Trophoblast cell (in vitro differentiated cells and primary cell): ENCODE measurements at regions not wholly inside any gene's neighbourhood (a gene's known extent, or its start where the extent isn't known, plus 50 kb on each side); places are given as distances from the start of the nearest gene placed in this dataset.
"Not testable (repeated sequence)": the region's sequence is repeated elsewhere in the genome, so short reads cannot be mapped to it uniquely, and the experiment has no call there.

Source experiments
- DNase-seq, 2 donors: peaks; one replicate each; pipeline ENCODE4 v3.0.0-alpha.2; 2016
- H2AFZ ChIP-seq: 2 replicates; pipeline ENCODE4 v1.6.1; 2013; ENCODE audit warnings: low read length, moderate library complexity, mild to moderate bottlenecking; ENCODE audit not compliant: insufficient read depth, poor library complexity
- H2AK5ac ChIP-seq: 2 replicates; pipeline ENCODE4 v1.6.1; 2013; ENCODE audit warnings: mild to moderate bottlenecking, low read length
- H2BK120ac ChIP-seq: 2 replicates; pipeline ENCODE4 v1.6.1; 2013; ENCODE audit warnings: low read length, mild to moderate bottlenecking, moderate library complexity; ENCODE audit not compliant: insufficient read depth, poor library complexity
- H2BK12ac ChIP-seq: 2 replicates; pipeline ENCODE4 v1.6.1; 2013; ENCODE audit warnings: mild to moderate bottlenecking, low read length, moderate library complexity
- H2BK5ac ChIP-seq: 2 replicates; pipeline ENCODE4 v1.6.1; 2013; ENCODE audit warnings: low read length, low read depth, moderate library complexity, mild to moderate bottlenecking; ENCODE audit not compliant: poor library complexity
- H3K14ac ChIP-seq: 2 replicates; pipeline ENCODE4 v1.6.1; 2013; ENCODE audit warnings: mild to moderate bottlenecking, low read length
- H3K18ac ChIP-seq: 2 replicates; pipeline ENCODE4 v1.6.1; 2013; ENCODE audit warnings: mild to moderate bottlenecking, low read length
- H3K23ac ChIP-seq: 2 replicates; pipeline ENCODE4 v1.6.1; 2013; ENCODE audit warnings: low read length
- H3K27ac ChIP-seq: 2 replicates; pipeline ENCODE4 v1.5.1; 2013; ENCODE audit warnings: low read depth, mild to moderate bottlenecking, inconsistent platforms, low read length, moderate library complexity
- H3K27me3 ChIP-seq: 2 replicates; pipeline ENCODE4 v1.6.1; 2013; ENCODE audit warnings: inconsistent platforms, mild to moderate bottlenecking, low read length, moderate library complexity; ENCODE audit not compliant: insufficient read depth
- H3K36me3 ChIP-seq, 2 experiments: 1 replicate in 1 of 2; 2 replicates in 1 of 2; pipeline ENCODE4 v1.6.1; 2013; ENCODE audit warnings: low read length in 2 of 2, mild to moderate bottlenecking in 2 of 2, moderate library complexity in 1 of 2; ENCODE audit not compliant: insufficient read depth in 2 of 2, control insufficient read depth in 1 of 2
- H3K4ac ChIP-seq: 2 replicates; pipeline ENCODE4 v1.6.1; 2013; ENCODE audit warnings: low read depth, mild to moderate bottlenecking, low read length, moderate library complexity
- H3K4me1 ChIP-seq, 2 experiments: 1 replicate in 1 of 2; 2 replicates in 1 of 2; pipeline ENCODE4 v1.6.1; 2013; ENCODE audit warnings: low read length in 2 of 2, mild to moderate bottlenecking in 2 of 2, moderate library complexity in 1 of 2; ENCODE audit not compliant: insufficient read depth in 2 of 2, control insufficient read depth in 1 of 2
- H3K4me2 ChIP-seq: 2 replicates; pipeline ENCODE4 v1.6.1; 2013; ENCODE audit warnings: inconsistent platforms, mild to moderate bottlenecking, low read length, moderate library complexity
- H3K4me3 ChIP-seq: 2 replicates; pipeline ENCODE4 v1.5.1; 2013; ENCODE audit warnings: mild to moderate bottlenecking, low read depth, low read length, inconsistent platforms
- H3K79me1 ChIP-seq: one replicate; pipeline ENCODE4 v1.6.1; 2013; ENCODE audit warnings: low read length
- H3K79me2 ChIP-seq: 2 replicates; pipeline ENCODE4 v1.6.1; 2013; ENCODE audit warnings: low read length, mild to moderate bottlenecking; ENCODE audit not compliant: control insufficient read depth, insufficient read depth, poor library complexity
- H3K9ac ChIP-seq: 2 replicates; pipeline ENCODE4 v1.6.1; 2013; ENCODE audit warnings: mild to moderate bottlenecking, low read length
- H3K9me3 ChIP-seq: 2 replicates; pipeline ENCODE4 v1.6.1; 2013; ENCODE audit warnings: low read depth, mild to moderate bottlenecking, control low read depth, inconsistent platforms, low read length; ENCODE audit not compliant: insufficient read depth
- H4K12ac ChIP-seq: 2 replicates; pipeline ENCODE4 v1.6.1; 2013; ENCODE audit warnings: low read depth, mild to moderate bottlenecking, low read length, moderate library complexity
- H4K8ac ChIP-seq: 2 replicates; pipeline ENCODE4 v1.6.1; 2013; ENCODE audit warnings: low read depth, mild to moderate bottlenecking, low read length, moderate library complexity
- H4K91ac ChIP-seq: one replicate; pipeline ENCODE4 v1.6.1; 2013; ENCODE audit warnings: low read depth, mild to moderate bottlenecking, low read length, moderate library complexity
- WGBS: extraction: QIAGEN DNeasy Blood & Tissue Kit; methylation state at CpG from one replicate; pipeline ENCODE4 v1.1.7; 2013; ENCODE audit warnings: missing lambda C conversion rate; ENCODE audit not compliant: insufficient read length, insufficient coverage; ENCODE audit errors: extremely low coverage; 5-methylcytosine and 5-hydroxymethylcytosine counted together

DNA sequence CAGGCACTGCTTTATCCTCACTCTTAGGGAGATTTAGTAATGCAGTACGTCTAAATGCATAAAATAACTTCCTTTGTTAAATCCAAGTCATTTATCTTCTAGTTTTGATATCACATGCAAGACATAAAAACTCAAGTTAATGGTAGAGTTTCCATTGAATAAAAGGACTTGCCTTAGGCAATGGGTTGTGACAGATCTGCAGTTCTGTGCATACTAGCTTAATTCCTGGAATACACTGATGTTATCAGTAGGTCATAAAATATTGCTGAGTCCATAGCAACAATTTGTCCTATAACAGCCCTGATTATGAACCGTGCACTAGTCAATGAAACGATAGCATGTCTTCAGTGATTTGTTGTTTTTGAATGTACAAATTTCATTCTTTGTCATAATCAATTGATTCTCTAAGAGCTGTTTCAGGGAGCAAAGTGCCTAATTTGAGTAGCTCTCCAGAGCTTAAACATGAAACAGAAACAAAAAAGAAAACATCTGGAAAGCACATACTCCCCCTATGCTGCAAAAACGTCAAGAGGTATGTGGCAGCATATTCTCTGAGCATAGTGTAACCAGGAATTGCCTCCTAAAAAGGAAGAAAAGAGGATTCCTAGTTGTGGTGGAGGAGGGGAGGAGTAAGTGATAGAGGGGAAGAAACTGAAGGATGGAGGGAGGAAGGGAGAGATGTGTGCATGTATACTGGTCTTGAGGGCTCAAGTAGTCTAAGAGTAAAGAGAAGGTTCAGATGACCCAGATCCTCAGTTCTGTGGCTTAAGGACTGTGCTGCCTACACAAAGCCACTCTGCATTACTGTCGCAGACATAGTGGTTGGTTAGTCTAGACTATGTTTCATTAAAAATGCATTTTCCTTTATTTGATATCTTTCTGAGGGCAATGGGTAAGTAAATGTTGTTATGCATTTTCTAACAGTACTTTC lies 589.2 kb downstream of the PRR16 start:
- H3K18ac ChIP-seq: no peak overlapping the region
- no CpG with 5 or more reads among the region's 5 CpGs for WGBS
- no peaks in the 10 kb centered on the region for H3K27me3 ChIP-seq
- no peak overlapping the region for H2AFZ ChIP-seq
- H2BK12ac ChIP-seq: no peak overlapping the region
- H3K4ac ChIP-seq: no peak overlapping the region
- H3K9me3 ChIP-seq: no peaks in the 10 kb centered on the region
- no peak overlapping the region for H4K91ac ChIP-seq
- no peak overlapping the region for H2BK120ac ChIP-seq
- H3K14ac ChIP-seq: no peak overlapping the region
- no peaks in the 10 kb centered on the region for H3K79me1 ChIP-seq
- no peaks in the 10 kb centered on the region for H3K79me2 ChIP-seq
- no peak overlapping the region for H3K23ac ChIP-seq
- no peak overlapping the region for H2AK5ac ChIP-seq
- H3K4me2 ChIP-seq: no peak overlapping the region
- H2BK5ac ChIP-seq: no peak overlapping the region
- no peak overlapping the region for H3K9ac ChIP-seq
- H3K4me1 ChIP-seq: no peaks in the 10 kb centered on the region
- no peak overlapping the region for H4K12ac ChIP-seq
- H3K36me3 ChIP-seq: no peaks in the 10 kb centered on the region
- no peak overlapping the region for H3K4me3 ChIP-seq
- no peak overlapping the region for H3K27ac ChIP-seq
- DNase-seq: peak in 1 of 2 donors; percentile 67
- no peak overlapping the region for H4K8ac ChIP-seq

GRCh38 chr5:121055586-121055985 lies 591.5 kb downstream of the PRR16 start:
- no peaks in the 10 kb centered on the region for H3K9me3 ChIP-seq

GRCh38 chr5:121064241-121064640 lies 600.1 kb downstream of the PRR16 start:
- not testable (repeated sequence) for H3K14ac ChIP-seq, H3K4me2 ChIP-seq, H3K4me3 ChIP-seq, H2BK12ac ChIP-seq, H3K27ac ChIP-seq, H2AFZ ChIP-seq, H3K4me1 ChIP-seq, H3K18ac ChIP-seq, H2BK5ac ChIP-seq, DNase-seq, H3K9ac ChIP-seq, H3K27me3 ChIP-seq, H2BK120ac ChIP-seq, H3K79me1 ChIP-seq, H4K12ac ChIP-seq, H4K91ac ChIP-seq, H3K23ac ChIP-seq, H3K4ac ChIP-seq, H3K79me2 ChIP-seq, H3K9me3 ChIP-seq, H4K8ac ChIP-seq, H3K36me3 ChIP-seq, H2AK5ac ChIP-seq
- WGBS: no CpG with 5 or more reads among the region's 23 CpGs

More at GRCh38 chr5:121055586-121055985, 591.5 kb downstream of the PRR16 start:
- no peaks in the 10 kb centered on the region for H3K27me3 ChIP-seq
- no peak overlapping the region for H3K4me3 ChIP-seq
- no peak for DNase-seq
- no peak overlapping the region for H2BK120ac ChIP-seq
- H3K4me1 ChIP-seq: no peaks in the 10 kb centered on the region
- no peaks in the 10 kb centered on the region for H3K79me2 ChIP-seq
- H2AFZ ChIP-seq: no peak overlapping the region
- H3K27ac ChIP-seq: no peak overlapping the region
- H3K9ac ChIP-seq: no peak overlapping the region
- no peak overlapping the region for H3K4me2 ChIP-seq
- H3K36me3 ChIP-seq: no peaks in the 10 kb centered on the region
- H3K23ac ChIP-seq: no peak overlapping the region
- H4K8ac ChIP-seq: no peak overlapping the region
- H3K18ac ChIP-seq: no peak overlapping the region
- H3K4ac ChIP-seq: no peak overlapping the region
- H2BK5ac ChIP-seq: no peak overlapping the region
- H4K12ac ChIP-seq: no peak overlapping the region
- no peak overlapping the region for H4K91ac ChIP-seq
- H2AK5ac ChIP-seq: no peak overlapping the region
- H3K79me1 ChIP-seq: no peaks in the 10 kb centered on the region
- no peak overlapping the region for H3K14ac ChIP-seq
- WGBS: no CpG with 5 or more reads among the region's 1 CpG
- H2BK12ac ChIP-seq: no peak overlapping the region

GRCh38 chr5:121086671-121087070 lies 622.6 kb downstream of the PRR16 start:
- Histone ChIP-seq H3K9me3 (no peaks in the 10 kb centered on the region), H3K4me1 (no peaks in the 10 kb centered on the region), H3K14ac (no peak overlapping the region), H2BK5ac (no peak overlapping the region), H3K27me3 (no peaks in the 10 kb centered on the region), H3K18ac (no peak overlapping the region), H3K4ac (no peak overlapping the region), H3K23ac (no peak overlapping the region), H3K27ac (no peak overlapping the region), H3K79me1 (no peaks in the 10 kb centered on the region), H4K8ac (no peak overlapping the region), H2AFZ (no peak overlapping the region), H3K4me3 (no peak overlapping the region), H3K9ac (no peak overlapping the region), H4K12ac (no peak overlapping the region), H3K4me2 (no peak overlapping the region), H2AK5ac (no peak overlapping the region), H3K79me2 (no peaks in the 10 kb centered on the region), H3K36me3 (no peaks in the 10 kb centered on the region), H2BK12ac (no peak overlapping the region), H2BK120ac (no peak overlapping the region), H4K91ac (no peak overlapping the region)
- DNase-seq: no peak
- WGBS: no CpG with 5 or more reads among the region's 2 CpGs
